ENCODE measurements at regions not wholly inside any gene's neighbourhood (a gene's known extent, or its start where the extent isn't known, plus 50 kb on each side); places are given as distances from the start of the nearest gene placed in this dataset.

GRCh38 chr5:36755342-36755741 lies 121.2 kb upstream of the NIPBL start:
- no peak for TF ChIP-seq CTCF (IDR thresholded peaks at IDR 0.05; ENCODE audit: low read depth, low read length)
- DNase-seq (ENCODE audit: extremely low read depth, low read depth): no peak

- no peak for DNase-seq (ENCODE audit: extremely low read depth, low read depth)
- TF ChIP-seq CTCF (IDR thresholded peaks at IDR 0.05; ENCODE audit: low read depth, low read length): no peak
Observed at GRCh38 chr5:36755920-36756488, 120.6 kb upstream of the NIPBL start.

GRCh38 chr5:36756848-36757247 lies 119.7 kb upstream of the NIPBL start:
- no peak for TF ChIP-seq CTCF (IDR thresholded peaks at IDR 0.05; ENCODE audit: low read depth, low read length)

GRCh38 chr5:36759117-36759516 lies 117.5 kb upstream of the NIPBL start:
- no peak for TF ChIP-seq CTCF (IDR thresholded peaks at IDR 0.05; ENCODE audit: low read depth, low read length)
- DNase-seq (ENCODE audit: extremely low read depth, low read depth): no peak

More at GRCh38 chr5:36756848-36757247, 119.7 kb upstream of the NIPBL start:
- no peak for DNase-seq (ENCODE audit: extremely low read depth, low read depth)

- no peak for TF ChIP-seq CTCF (IDR thresholded peaks at IDR 0.05; ENCODE audit: low read depth, low read length)
- DNase-seq (ENCODE audit: extremely low read depth, low read depth): no peak
Observed at GRCh38 chr5:36763454-36763853, 113.1 kb upstream of the NIPBL start.

GRCh38 chr5:36765876-36766275 lies 110.7 kb upstream of the NIPBL start:
- TF ChIP-seq CTCF (IDR thresholded peaks at IDR 0.05; ENCODE audit: low read depth, low read length): no peak
- no peak for DNase-seq (ENCODE audit: extremely low read depth, low read depth)

- TF ChIP-seq CTCF (IDR thresholded peaks at IDR 0.05; ENCODE audit: low read depth, low read length): no peak
- DNase-seq (ENCODE audit: extremely low read depth, low read depth): no peak
Observed at GRCh38 chr5:36766981-36767380, 109.6 kb upstream of the NIPBL start.
